Sigmoid colon (tissue), 3 donors: ENCODE measurements at regions not wholly inside any gene's neighbourhood (a gene's known extent, or its start where the extent isn't known, plus 50 kb on each side); places are given as distances from the start of the nearest gene placed in this dataset.

Source experiments
- CTCF ChIP-seq, 4 experiments: fragments of 450-650 bp in 3 of 4; fragments of 200-600 bp in 1 of 4; IDR thresholded peaks; one replicate each; pipeline ENCODE4 v1.5.1; 2016 to 2019; ENCODE audit warnings: antibody characterized with exemption in 4 of 4, mild to moderate bottlenecking in 3 of 4, moderate library complexity in 2 of 4
- POLR2A ChIP-seq, 2 donors: fragments of 450-650 bp; IDR thresholded peaks; one replicate each; pipeline ENCODE4 v1.6.1; 2016; ENCODE audit warnings: antibody characterized with exemption in 2 of 2, mild to moderate bottlenecking in 2 of 2, moderate library complexity in 2 of 2

DNA sequence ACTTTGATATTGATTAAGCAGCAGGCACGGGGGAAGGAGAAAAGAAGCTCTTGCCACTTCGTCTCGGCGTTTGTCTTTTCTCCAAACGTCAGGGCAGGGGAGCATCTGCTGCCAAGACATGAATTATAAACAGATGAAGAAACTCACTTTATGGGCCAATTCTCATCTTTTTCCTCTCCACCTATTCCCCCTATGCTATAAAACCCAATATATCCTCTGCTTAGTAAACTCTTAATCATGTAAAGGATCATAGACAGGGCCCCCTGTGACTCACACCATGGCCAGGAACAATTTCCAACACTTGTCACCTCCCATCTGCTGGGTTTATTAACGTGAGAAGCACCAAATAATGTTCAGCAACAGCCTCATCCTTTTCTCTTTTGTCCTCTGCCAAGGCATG lies 1092.1 kb upstream of the TMEM132C start:
- TF ChIP-seq CTCF (IDR thresholded peaks at IDR 0.05) (no peak), POLR2A (IDR thresholded peaks at IDR 0.05) (no peak)
